Right atrium auricular region (tissue), 2 donors: ENCODE measurements at regions not wholly inside any gene's neighbourhood (a gene's known extent, or its start where the extent isn't known, plus 50 kb on each side); places are given as distances from the start of the nearest gene placed in this dataset.

Experiments
- DNase-seq: peaks from one replicate; pipeline ENCODE4 v3.0.0-alpha.2; 2019; ENCODE audit warnings: low spot score
- H3K27ac ChIP-seq, 2 donors: fragments of 200-600 bp; sonication (generic); 1 replicate in 1 of 2; 2 replicates in 1 of 2; pipeline ENCODE4 v1.5.1; 2016 to 2019
- H3K27me3 ChIP-seq, 2 donors: fragments of 200-600 bp; sonication (generic); one replicate each; pipeline versions ENCODE4 v1.5.1 to v1.6.0; 2017 to 2019
- H3K36me3 ChIP-seq: fragments of 200-600 bp; sonication (generic); one replicate; pipeline ENCODE4 v1.5.1; 2016
- H3K4me1 ChIP-seq, 2 donors: fragments of 200-600 bp; sonication (generic); one replicate each; pipeline versions ENCODE4 v1.5.1 to v1.6.0; 2017 to 2019
- H3K4me3 ChIP-seq, 2 donors: fragments of 200-600 bp; sonication (generic); 1 replicate in 1 of 2; 2 replicates in 1 of 2; pipeline ENCODE4 v1.5.1; 2017 to 2019; ENCODE audit warnings: mild to moderate bottlenecking in 1 of 2, moderate library complexity in 1 of 2
- H3K9me3 ChIP-seq, 2 donors: fragments of 200-600 bp; sonication (generic); one replicate each; pipeline ENCODE4 v1.5.1; 2019
- TF ChIP-seq, protein P1 (sequence below), 2 donors: fragments of 200-600 bp; sonication (generic); IDR thresholded peaks; one replicate each; pipeline ENCODE4 v1.5.1; 2019; ENCODE audit warnings: antibody characterized with exemption in 2 of 2

DNA sequence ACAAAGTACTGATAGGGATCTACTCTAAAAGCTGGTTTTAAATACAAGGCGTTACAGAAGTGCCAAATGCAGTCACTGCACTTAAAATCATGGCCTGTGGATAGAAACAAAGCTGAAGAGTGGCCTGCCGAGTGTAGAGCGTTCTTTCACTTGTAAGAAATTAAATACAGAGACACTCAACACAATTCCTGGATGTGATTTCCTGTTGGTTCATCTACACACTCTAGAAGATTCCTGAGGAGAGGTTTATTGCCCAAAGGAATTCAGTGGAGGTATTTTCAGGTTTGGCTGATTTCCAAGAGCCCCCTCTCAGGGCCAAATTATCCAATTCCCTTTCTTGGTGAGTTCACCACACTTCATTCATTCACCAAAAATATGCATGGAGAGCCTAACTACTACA lies 200.3 kb upstream of the IL12A start:
- DNase-seq: no peak
- peak overlapping the region; percentile 52 to 61 for H3K27ac ChIP-seq
- no peak overlapping the region for H3K4me3 ChIP-seq
- TF ChIP-seq, protein P1, sequence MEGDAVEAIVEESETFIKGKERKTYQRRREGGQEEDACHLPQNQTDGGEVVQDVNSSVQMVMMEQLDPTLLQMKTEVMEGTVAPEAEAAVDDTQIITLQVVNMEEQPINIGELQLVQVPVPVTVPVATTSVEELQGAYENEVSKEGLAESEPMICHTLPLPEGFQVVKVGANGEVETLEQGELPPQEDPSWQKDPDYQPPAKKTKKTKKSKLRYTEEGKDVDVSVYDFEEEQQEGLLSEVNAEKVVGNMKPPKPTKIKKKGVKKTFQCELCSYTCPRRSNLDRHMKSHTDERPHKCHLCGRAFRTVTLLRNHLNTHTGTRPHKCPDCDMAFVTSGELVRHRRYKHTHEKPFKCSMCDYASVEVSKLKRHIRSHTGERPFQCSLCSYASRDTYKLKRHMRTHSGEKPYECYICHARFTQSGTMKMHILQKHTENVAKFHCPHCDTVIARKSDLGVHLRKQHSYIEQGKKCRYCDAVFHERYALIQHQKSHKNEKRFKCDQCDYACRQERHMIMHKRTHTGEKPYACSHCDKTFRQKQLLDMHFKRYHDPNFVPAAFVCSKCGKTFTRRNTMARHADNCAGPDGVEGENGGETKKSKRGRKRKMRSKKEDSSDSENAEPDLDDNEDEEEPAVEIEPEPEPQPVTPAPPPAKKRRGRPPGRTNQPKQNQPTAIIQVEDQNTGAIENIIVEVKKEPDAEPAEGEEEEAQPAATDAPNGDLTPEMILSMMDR (IDR thresholded peaks at IDR 0.05): no peak
- H3K9me3 ChIP-seq: no peaks in the 10 kb centered on the region
- H3K4me1 ChIP-seq: peaks cover 0 to 26% of the 10 kb centered on the region in 2 donors
- H3K36me3 ChIP-seq: no peaks in the 10 kb centered on the region
- no peaks in the 10 kb centered on the region for H3K27me3 ChIP-seq

DNA sequence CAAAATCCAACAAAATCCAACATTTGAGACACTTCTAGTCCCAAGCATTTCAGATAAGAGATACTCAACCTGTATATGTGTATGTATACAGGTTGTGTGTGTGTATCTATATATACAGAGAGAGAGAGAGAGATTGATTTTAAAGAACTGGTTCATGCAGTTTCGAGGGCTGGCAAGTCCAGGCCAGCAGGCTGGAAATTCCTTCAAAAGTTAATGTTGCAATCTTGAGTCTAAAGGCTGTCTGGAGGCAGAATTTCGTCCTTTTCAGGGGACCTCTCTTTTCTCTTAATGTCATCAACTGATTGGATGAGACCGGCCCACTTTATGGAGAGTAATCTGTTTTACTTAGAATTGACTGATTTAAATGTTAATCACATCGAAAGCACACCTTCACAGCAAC lies 199.6 kb upstream of the IL12A start:
- Histone ChIP-seq H3K9me3 (no peaks in the 10 kb centered on the region), H3K27me3 (no peaks in the 10 kb centered on the region), H3K36me3 (no peaks in the 10 kb centered on the region), H3K4me3 (no peak overlapping the region), H3K4me1 (peaks cover 0 to 33% of the 10 kb centered on the region in 2 donors), H3K27ac (no peak overlapping the region)
- DNase-seq: no peak
- TF ChIP-seq, protein P1 (IDR thresholded peaks at IDR 0.05): no peak

DNA sequence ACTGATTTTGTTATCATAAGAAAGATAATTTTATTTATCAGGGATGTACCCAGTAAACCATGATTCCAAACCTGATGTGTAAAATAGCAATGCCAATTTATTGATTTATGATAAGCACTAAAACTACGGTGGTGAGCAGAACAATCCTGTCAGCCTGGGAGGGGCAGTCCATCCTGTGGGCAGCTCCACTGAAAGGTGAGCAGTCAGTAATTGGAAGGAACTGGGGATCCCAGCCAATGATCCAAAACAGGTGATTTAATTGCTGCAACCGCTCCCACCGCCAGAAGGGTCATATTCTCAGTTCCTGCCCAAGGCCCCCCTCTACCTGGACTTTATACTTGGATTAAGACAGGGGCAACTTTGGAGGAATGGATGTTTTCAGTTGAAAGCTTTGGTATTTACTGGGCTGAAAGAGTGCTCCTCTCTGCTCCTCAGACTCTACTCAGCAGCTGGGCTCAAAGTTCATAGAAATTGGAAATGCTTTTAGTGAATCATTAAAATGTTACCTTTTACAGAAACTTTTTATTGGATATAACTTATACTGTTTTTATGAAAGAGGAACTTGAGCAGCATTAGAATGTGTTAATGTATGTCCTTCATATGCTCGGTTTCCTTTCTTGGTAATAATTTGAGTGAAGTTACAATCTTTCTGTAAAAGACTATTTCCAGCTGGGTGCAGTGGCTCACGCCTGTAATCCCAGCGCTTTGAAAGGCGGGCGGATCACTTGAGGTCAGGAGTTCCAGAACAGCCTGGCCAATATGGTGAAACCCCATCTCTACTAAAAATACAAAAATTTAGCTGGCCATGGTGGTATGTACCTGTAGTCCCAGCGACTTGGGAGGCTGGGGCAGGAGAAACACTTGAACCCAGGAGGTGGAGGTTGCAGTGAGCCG lies 198.6 kb upstream of the IL12A start:
- H3K4me1 ChIP-seq: peaks cover 0 to 43% of the 10 kb centered on the region in 2 donors

DNA sequence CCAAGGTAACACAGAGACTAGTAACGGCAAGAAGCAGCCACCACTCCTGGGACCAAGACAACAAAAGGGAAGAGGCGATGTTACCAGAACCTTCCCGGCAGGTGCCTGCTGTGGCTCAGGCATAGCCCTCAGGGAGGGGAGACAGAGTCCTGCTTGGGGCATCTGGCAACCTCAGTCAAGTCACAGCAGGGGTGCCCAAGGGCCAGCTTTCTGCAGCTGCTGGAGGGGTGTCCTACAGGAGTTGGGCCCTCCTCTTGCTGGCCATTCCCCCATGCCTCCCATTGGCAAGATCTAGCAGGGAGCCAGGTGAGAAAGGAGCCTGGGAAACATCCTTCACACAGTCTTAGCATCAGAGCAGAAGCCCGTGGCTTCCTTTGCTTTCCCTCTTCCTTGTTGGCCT lies 197.3 kb upstream of the IL12A start:
- DNase-seq: no peak
- Histone ChIP-seq H3K9me3 (no peaks in the 10 kb centered on the region), H3K36me3 (no peaks in the 10 kb centered on the region), H3K4me1 (peaks cover 0 to 56% of the 10 kb centered on the region in 2 donors), H3K4me3 (no peak overlapping the region), H3K27ac (peak overlapping the region in 1 of 2 donors; percentile 23), H3K27me3 (no peaks in the 10 kb centered on the region)
- TF ChIP-seq, protein P1 (IDR thresholded peaks at IDR 0.05): no peak

More for the DNA sequence above, 198.6 kb upstream of the IL12A start:
- no peak overlapping the region for H3K4me3 ChIP-seq
- no peaks in the 10 kb centered on the region for H3K9me3 ChIP-seq
- TF ChIP-seq, protein P1 (IDR thresholded peaks at IDR 0.05): no peak
- no peak for DNase-seq
- H3K36me3 ChIP-seq: no peaks in the 10 kb centered on the region
- H3K27ac ChIP-seq: no peak overlapping the region
- no peaks in the 10 kb centered on the region for H3K27me3 ChIP-seq

DNA sequence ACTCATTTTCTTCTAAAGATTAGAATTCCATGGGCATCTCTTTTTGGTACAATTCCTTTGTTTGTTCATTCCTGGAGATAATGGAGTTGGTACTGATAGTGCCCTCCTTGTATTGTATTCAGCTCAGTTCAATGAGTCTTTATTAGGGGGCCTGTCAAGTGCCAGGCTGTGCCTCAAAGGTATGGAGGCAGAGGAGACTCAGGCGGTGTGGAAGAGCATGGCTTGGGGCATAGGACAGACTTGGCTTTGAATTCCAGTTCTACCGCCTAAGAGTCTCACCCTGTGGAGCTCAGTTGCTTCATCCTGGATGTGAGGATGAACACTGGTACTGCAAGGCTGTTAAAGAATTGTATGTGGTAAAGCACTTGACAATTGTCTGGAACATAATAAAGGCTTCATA lies 196.6 kb upstream of the IL12A start:
- Histone ChIP-seq H3K36me3 (no peaks in the 10 kb centered on the region), H3K27me3 (no peaks in the 10 kb centered on the region), H3K27ac (peak overlapping the region in 1 of 2 donors; percentile 83), H3K4me1 (peaks cover 0 to 59% of the 10 kb centered on the region in 2 donors), H3K9me3 (no peaks in the 10 kb centered on the region), H3K4me3 (no peak overlapping the region)
- TF ChIP-seq, protein P1 (IDR thresholded peaks at IDR 0.05): no peak
- no peak for DNase-seq
